ENCODE measurements at regions not wholly inside any gene's neighbourhood (a gene's known extent, or its start where the extent isn't known, plus 50 kb on each side); places are given as distances from the start of the nearest gene placed in this dataset.

GRCh38 chr9:20219437-20219836 lies 402.9 kb downstream of the MLLT3 start:
- TF ChIP-seq CTCF (IDR thresholded peaks at IDR 0.05 in 2 of 3, conservative IDR thresholded peaks at IDR 0.05 in 1 of 3; ENCODE audit: insufficient read depth in 2 of 3, low read depth in 1 of 3, low read length in 3 of 3) (no peak), GATA2 (CRISPR knock-in tag; IDR thresholded peaks at IDR 0.05) (no peak), ZNF561 (CRISPR knock-in tag; conservative IDR thresholded peaks at IDR 0.05) (no peak), EGR1 (conservative IDR thresholded peaks at IDR 0.05) (no peak), ZNF644 (tag; IDR thresholded peaks at IDR 0.05; ENCODE audit: low read depth) (no peak), CAMTA2 (CRISPR knock-in tag; conservative IDR thresholded peaks at IDR 0.05) (no peak), FOXM1 (IDR thresholded peaks at IDR 0.05; ENCODE audit: low read depth) (no peak), FOXM1 (CRISPR knock-in tag; IDR thresholded peaks at IDR 0.05; ENCODE audit: low read depth) (no peak), BACH1 (tag; IDR thresholded peaks at IDR 0.05) (no peak), ZNF121 (CRISPR knock-in tag; conservative IDR thresholded peaks at IDR 0.05) (no peak)
- TF ChIP-seq, protein P1, sequence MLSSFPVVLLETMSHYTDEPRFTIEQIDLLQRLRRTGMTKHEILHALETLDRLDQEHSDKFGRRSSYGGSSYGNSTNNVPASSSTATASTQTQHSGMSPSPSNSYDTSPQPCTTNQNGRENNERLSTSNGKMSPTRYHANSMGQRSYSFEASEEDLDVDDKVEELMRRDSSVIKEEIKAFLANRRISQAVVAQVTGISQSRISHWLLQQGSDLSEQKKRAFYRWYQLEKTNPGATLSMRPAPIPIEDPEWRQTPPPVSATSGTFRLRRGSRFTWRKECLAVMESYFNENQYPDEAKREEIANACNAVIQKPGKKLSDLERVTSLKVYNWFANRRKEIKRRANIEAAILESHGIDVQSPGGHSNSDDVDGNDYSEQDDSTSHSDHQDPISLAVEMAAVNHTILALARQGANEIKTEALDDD (IDR thresholded peaks at IDR 0.05) = no peak
